OCI-LY7 (cell line): ENCODE measurements at regions not wholly inside any gene's neighbourhood (a gene's known extent, or its start where the extent isn't known, plus 50 kb on each side); places are given as distances from the start of the nearest gene placed in this dataset.

Experiments used
- BruUV-seq: library from RNA; stranded (reverse); fragments of 400-500 nt; replicated peaks from 2 replicates; lab custom pipeline; 2021; lab: Mats Ljungman, UMichigan
- CTCF ChIA-PET: fragments of 300-600 bp; sonication (Branson Sonifier 250); formaldehyde crosslinking; loops from one replicate; lab custom pipeline; 2022; ENCODE audit warnings: antibody characterized with exemption; ENCODE audit not compliant: unreplicated experiment; lab: Charles Lee
- POLR2A ChIA-PET: fragments of 300-600 bp; sonication (Branson Sonifier 250); formaldehyde crosslinking; loops from one replicate; lab custom pipeline; 2022; ENCODE audit warnings: antibody characterized with exemption; lab: Charles Lee
- DNase-seq: peaks from one replicate; pipeline ENCODE4 v3.0.0-alpha.2; 2015; ENCODE audit warnings: low spot score
- H2AFZ ChIP-seq: fragments of 200-600 bp; sonication (generic), shearing (Covaris generic); 2 replicates; pipeline ENCODE4 v1.6.1; 2014; ENCODE audit warnings: mild to moderate bottlenecking, antibody characterized with exemption, low read length, moderate library complexity
- H3K27ac ChIP-seq: fragments of 200-600 bp; sonication (generic); 2 replicates; pipeline ENCODE4 v1.5.1; 2014; ENCODE audit warnings: mixed run types, low read depth, mild to moderate bottlenecking, moderate library complexity, low read length, inconsistent platforms; ENCODE audit not compliant: poor library complexity, severe bottlenecking
- H3K36me3 ChIP-seq: fragments of 200-600 bp; sonication (generic); 2 replicates; pipeline ENCODE4 v1.6.1; 2014; ENCODE audit warnings: mild to moderate bottlenecking, antibody characterized with exemption, low read length, moderate library complexity, mixed read lengths; ENCODE audit not compliant: insufficient read depth
- H3K4me1 ChIP-seq: fragments of 200-600 bp; sonication (generic); 2 replicates; pipeline ENCODE4 v1.5.1; 2014; ENCODE audit warnings: mild to moderate bottlenecking, low read length; ENCODE audit not compliant: insufficient read depth, poor library complexity, severe bottlenecking
- H3K4me2 ChIP-seq: fragments of 200-600 bp; sonication (generic); 2 replicates; pipeline ENCODE4 v1.6.1; 2014; ENCODE audit warnings: mild to moderate bottlenecking, low read length
- H3K4me3 ChIP-seq: fragments of 200-600 bp; sonication (generic); 2 replicates; pipeline ENCODE4 v1.5.1; 2014; ENCODE audit warnings: mild to moderate bottlenecking, low read depth, low read length; ENCODE audit not compliant: poor library complexity, severe bottlenecking
- H3K79me2 ChIP-seq: fragments of 200-600 bp; sonication (generic); 2 replicates; pipeline ENCODE4 v1.6.1; 2016; ENCODE audit warnings: low read depth, mild to moderate bottlenecking, low read length, moderate library complexity, mixed read lengths; ENCODE audit not compliant: insufficient read depth
- H3K9me2 ChIP-seq: fragments of 200-600 bp; sonication (generic); 2 replicates; pipeline ENCODE4 v1.6.1; 2016; ENCODE audit warnings: mild to moderate bottlenecking, low read length, mixed read lengths; ENCODE audit not compliant: insufficient read depth
- H3K9me3 ChIP-seq: fragments of 200-600 bp; sonication (generic); 2 replicates; pipeline ENCODE4 v1.6.1; 2014; ENCODE audit warnings: mild to moderate bottlenecking, mixed run types, low read length, mixed read lengths
- H4K20me1 ChIP-seq: fragments of 200-600 bp; sonication (generic); 2 replicates; pipeline ENCODE4 v1.6.1; 2014; ENCODE audit warnings: mild to moderate bottlenecking, antibody characterized with exemption, low read length, moderate library complexity, mixed read lengths; ENCODE audit not compliant: insufficient read depth
- EZH2phosphoT487 ChIP-seq: fragments of 200-600 bp; sonication (generic); IDR thresholded peaks from 2 replicates; pipeline ENCODE4 v1.6.1; 2018; ENCODE audit warnings: low read depth, borderline replicate concordance, mild to moderate bottlenecking, mixed run types, antibody characterized with exemption, low read length, moderate library complexity, mixed read lengths
- intact Hi-C: fragments of 100-400 bp; cut with micrococcal nuclease; formaldehyde crosslinking; loops from one replicate; pipeline ENCODE4 v1.10.0; 2022; ENCODE audit not compliant: unreplicated experiment
- TF ChIP-seq, protein P1 (sequence below): fragments of 200-600 bp; sonication (generic); conservative IDR thresholded peaks from 2 replicates; pipeline ENCODE4 v1.5.1; 2014; ENCODE audit warnings: mild to moderate bottlenecking, antibody characterized with exemption, low read length, moderate library complexity, mixed read lengths

DNA sequence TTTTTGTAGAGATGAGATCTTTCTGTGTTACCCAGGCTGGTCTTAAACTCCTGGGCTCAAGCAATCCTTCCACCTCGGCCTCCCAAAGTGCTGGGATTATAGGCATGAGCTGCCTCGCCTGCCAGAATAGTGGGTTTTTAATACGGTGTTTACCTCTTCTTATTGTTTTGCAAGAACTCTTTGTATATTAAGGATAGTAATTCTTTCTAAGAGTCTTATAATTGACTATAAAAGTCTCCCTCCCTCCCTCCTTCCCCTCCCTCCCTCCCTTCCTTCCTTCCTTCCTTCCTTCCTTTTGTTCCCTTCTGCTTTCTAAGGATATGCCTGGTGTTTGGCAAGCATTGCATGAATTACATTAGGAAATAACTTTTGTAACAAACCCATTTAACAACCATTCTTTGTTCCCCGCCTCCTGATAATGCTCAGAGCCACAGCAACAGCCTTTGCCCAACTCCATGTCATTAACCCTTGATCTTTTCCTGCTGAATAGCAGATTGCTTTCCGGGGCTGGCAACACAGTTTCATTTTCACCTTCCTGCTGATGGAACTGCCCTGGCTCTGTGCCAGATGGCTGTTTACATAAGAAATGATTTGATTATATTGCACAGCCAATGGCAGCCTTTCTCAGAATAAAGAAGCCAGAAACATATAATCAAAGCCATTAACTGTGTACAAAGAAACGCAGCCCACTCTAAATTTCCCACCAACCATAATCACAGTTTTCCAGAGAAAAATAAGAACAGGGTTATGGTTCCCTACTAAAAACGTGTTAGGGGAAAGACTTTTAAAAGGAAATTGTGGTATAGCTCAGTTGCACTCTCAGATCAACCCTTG lies 143.7 kb upstream of the PTPN1 start:
- DNase-seq = no peak
- TF ChIP-seq, protein P1, sequence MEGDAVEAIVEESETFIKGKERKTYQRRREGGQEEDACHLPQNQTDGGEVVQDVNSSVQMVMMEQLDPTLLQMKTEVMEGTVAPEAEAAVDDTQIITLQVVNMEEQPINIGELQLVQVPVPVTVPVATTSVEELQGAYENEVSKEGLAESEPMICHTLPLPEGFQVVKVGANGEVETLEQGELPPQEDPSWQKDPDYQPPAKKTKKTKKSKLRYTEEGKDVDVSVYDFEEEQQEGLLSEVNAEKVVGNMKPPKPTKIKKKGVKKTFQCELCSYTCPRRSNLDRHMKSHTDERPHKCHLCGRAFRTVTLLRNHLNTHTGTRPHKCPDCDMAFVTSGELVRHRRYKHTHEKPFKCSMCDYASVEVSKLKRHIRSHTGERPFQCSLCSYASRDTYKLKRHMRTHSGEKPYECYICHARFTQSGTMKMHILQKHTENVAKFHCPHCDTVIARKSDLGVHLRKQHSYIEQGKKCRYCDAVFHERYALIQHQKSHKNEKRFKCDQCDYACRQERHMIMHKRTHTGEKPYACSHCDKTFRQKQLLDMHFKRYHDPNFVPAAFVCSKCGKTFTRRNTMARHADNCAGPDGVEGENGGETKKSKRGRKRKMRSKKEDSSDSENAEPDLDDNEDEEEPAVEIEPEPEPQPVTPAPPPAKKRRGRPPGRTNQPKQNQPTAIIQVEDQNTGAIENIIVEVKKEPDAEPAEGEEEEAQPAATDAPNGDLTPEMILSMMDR = no peak
- TF ChIP-seq EZH2phosphoT487 = no peak
- ChIA-PET POLR2A (no interaction called here), CTCF (no interaction called here)
- H3K9me3 ChIP-seq = no peaks in the 10 kb centered on the region
- no peak overlapping the region for H3K27ac ChIP-seq
- H3K4me1 ChIP-seq = no peaks in the 10 kb centered on the region
- H3K79me2 ChIP-seq = no peaks in the 10 kb centered on the region
- H3K36me3 ChIP-seq = no peaks in the 10 kb centered on the region
- no peaks in the 10 kb centered on the region for H3K9me2 ChIP-seq
- H3K4me2 ChIP-seq = no peak overlapping the region
- H4K20me1 ChIP-seq = no peaks in the 10 kb centered on the region
- H3K4me3 ChIP-seq = no peak overlapping the region
- H2AFZ ChIP-seq = no peak overlapping the region
- intact Hi-C loops = no loop called here
- BruUV-seq = no TSS peak

GRCh38 chr20:50367104-50367674 lies 143.0 kb upstream of the PTPN1 start:
- DNase-seq = no peak
- Histone ChIP-seq H3K4me1 (no peaks in the 10 kb centered on the region), H3K36me3 (no peaks in the 10 kb centered on the region), H3K4me2 (no peak overlapping the region), H2AFZ (no peak overlapping the region), H3K9me3 (no peaks in the 10 kb centered on the region), H3K4me3 (no peak overlapping the region), H3K79me2 (no peaks in the 10 kb centered on the region), H3K9me2 (no peaks in the 10 kb centered on the region), H4K20me1 (no peaks in the 10 kb centered on the region), H3K27ac (no peak overlapping the region)
- ChIA-PET POLR2A (no interaction called here), CTCF (no interaction called here)
- intact Hi-C loops = no loop called here
- no TSS peak for BruUV-seq
- TF ChIP-seq, protein P1 = no peak
- TF ChIP-seq EZH2phosphoT487 = no peak
